Right lobe of liver (tissue), 4 donors: ENCODE measurements at regions not wholly inside any gene's neighbourhood (a gene's known extent, or its start where the extent isn't known, plus 50 kb on each side); places are given as distances from the start of the nearest gene placed in this dataset.

Experiments used
- CTCF ChIP-seq, 4 donors: fragments of 200-600 bp in 3 of 4; fragments of 450-650 bp in 1 of 4; IDR thresholded peaks; one replicate each; pipeline versions ENCODE4 v1.5.1 to v1.8.0; 2016 to 2022; ENCODE audit warnings: antibody characterized with exemption in 4 of 4, mild to moderate bottlenecking in 2 of 4
- POLR2A ChIP-seq: fragments of 450-650 bp; IDR thresholded peaks from one replicate; pipeline ENCODE4 v1.6.1; 2017; ENCODE audit warnings: antibody characterized with exemption, mild to moderate bottlenecking
- donor health status: DM: no; HTN: no; CAD: no.
- donor health status: DM: no; HTN: no; CAD: no.
- donor health status: DM: no; HTN: yes; CAD: no.

GRCh38 chr11:97770570-97770969 is 1250.2 kb upstream of the CNTN5 start:
- TF ChIP-seq CTCF (IDR thresholded peaks at IDR 0.05) (no peak), POLR2A (no peak)
